Pulmonary artery endothelial cell (primary cell): ENCODE measurements at regions not wholly inside any gene's neighbourhood (a gene's known extent, or its start where the extent isn't known, plus 50 kb on each side); places are given as distances from the start of the nearest gene placed in this dataset.
A peak's percentile ranks its signal among the peaks of the same experiment; 100 is the strongest.
"Not testable (repeated sequence)": the region's sequence is repeated elsewhere in the genome, so short reads cannot be mapped to it uniquely, and the experiment has no call there.

Source experiments
- DNase-seq: peaks from one replicate; pipeline ENCODE4 v3.0.0-alpha.2; 2011; ENCODE audit warnings: low read depth, low spot score

GRCh38 chr6:43937236-43938177 is 167.5 kb downstream of the VEGFA start:
- no peak for DNase-seq

- no peak for DNase-seq
These were observed 166.5 kb downstream of the VEGFA start for GRCh38 chr6:43936476-43936875.

- no peak for DNase-seq
These were observed 166.0 kb downstream of the VEGFA start for GRCh38 chr6:43935921-43936439.

- no peak for DNase-seq
These were observed 165.0 kb downstream of the VEGFA start for GRCh38 chr6:43934803-43935602.

- no peak for DNase-seq
These were observed 164.3 kb downstream of the VEGFA start for GRCh38 chr6:43934183-43934802.

- no peak for DNase-seq
These were observed 163.3 kb downstream of the VEGFA start for GRCh38 chr6:43933148-43933885.

GRCh38 chr6:43932259-43933147 is 162.5 kb downstream of the VEGFA start:
- no peak for DNase-seq

- DNase-seq = no peak
These were observed 161.2 kb downstream of the VEGFA start for GRCh38 chr6:43931201-43931600.

GRCh38 chr6:43930440-43931154 is 160.6 kb downstream of the VEGFA start:
- no peak for DNase-seq

- no peak for DNase-seq
These were observed 159.5 kb downstream of the VEGFA start for GRCh38 chr6:43929511-43929910.

- DNase-seq = no peak
These were observed 157.7 kb downstream of the VEGFA start for GRCh38 chr6:43927532-43928210.

GRCh38 chr6:43926634-43927531 is 156.9 kb downstream of the VEGFA start:
- peak; percentile 24 for DNase-seq

- DNase-seq = not testable (repeated sequence)
These were observed 155.7 kb downstream of the VEGFA start for GRCh38 chr6:43925636-43926139.

- DNase-seq = no peak
These were observed 154.3 kb downstream of the VEGFA start for GRCh38 chr6:43924222-43924702.

GRCh38 chr6:43923376-43924221 is 153.6 kb downstream of the VEGFA start:
- no peak for DNase-seq
